Neural cell (in vitro differentiated cells): ENCODE measurements at regions not wholly inside any gene's neighbourhood (a gene's known extent, or its start where the extent isn't known, plus 50 kb on each side); places are given as distances from the start of the nearest gene placed in this dataset.

ENCODE experiments used
- H2AFZ ChIP-seq: fragments of 200-600, 300-800 bp; sonication (generic), shearing (Covaris generic); 2 replicates; pipeline ENCODE4 v1.6.0; 2014; ENCODE audit warnings: low read depth, mild to moderate bottlenecking, antibody characterized with exemption, low read length, moderate library complexity
- H3F3A ChIP-seq: fragments of 200-600 bp; shearing (Covaris generic); 2 replicates; pipeline ENCODE4 v1.6.1; 2016; ENCODE audit warnings: mild to moderate bottlenecking, moderate library complexity, mixed read lengths, antibody characterized with exemption, low read length; ENCODE audit not compliant: insufficient read depth, poor library complexity, severe bottlenecking
- H3K27ac ChIP-seq: fragments of 200-600, 300-800 bp; sonication (generic), shearing (Covaris generic); 2 replicates; pipeline ENCODE4 v1.5.1; 2014; ENCODE audit warnings: mild to moderate bottlenecking, low read length, moderate library complexity
- H3K27me3 ChIP-seq: fragments of 300-800, 200-600 bp; sonication (generic), shearing (Covaris generic); 2 replicates; pipeline ENCODE4 v1.6.0; 2014; ENCODE audit warnings: mild to moderate bottlenecking, low read depth, low read length, moderate library complexity; ENCODE audit not compliant: insufficient read depth
- H3K36me3 ChIP-seq: fragments of 300-800, 200-600 bp; sonication (generic), shearing (Covaris generic); 2 replicates; pipeline ENCODE4 v1.5.1; 2014; ENCODE audit warnings: mild to moderate bottlenecking, antibody characterized with exemption, low read length, moderate library complexity; ENCODE audit not compliant: insufficient read depth
- H3K4me2 ChIP-seq: fragments of 300-800, 200-600 bp; sonication (generic), shearing (Covaris generic); 2 replicates; pipeline ENCODE4 v1.6.0; 2014; ENCODE audit warnings: mild to moderate bottlenecking, low read length
- H3K4me3 ChIP-seq: fragments of 300-800, 200-600 bp; sonication (generic), shearing (Covaris generic); 2 replicates; pipeline ENCODE4 v1.5.1; 2014; ENCODE audit warnings: mild to moderate bottlenecking, low read length, moderate library complexity
- H3K79me2 ChIP-seq: fragments of 200-600 bp; shearing (Covaris generic); replicated peaks from 2 replicates; pipeline ENCODE4 v1.6.0; 2014; ENCODE audit warnings: mild to moderate bottlenecking, low read length, moderate library complexity; ENCODE audit not compliant: insufficient read depth
- H3K9ac ChIP-seq: fragments of 300-800, 200-600 bp; sonication (generic), shearing (Covaris generic); 2 replicates; pipeline ENCODE4 v1.6.1; 2016; ENCODE audit warnings: mild to moderate bottlenecking, low read length, mixed read lengths
- H3K9me2 ChIP-seq: fragments of 200-600 bp; shearing (Covaris generic); 2 replicates; pipeline ENCODE4 v1.6.1; 2016; ENCODE audit warnings: mild to moderate bottlenecking, low read length, mixed read lengths; ENCODE audit not compliant: insufficient read depth
- H3K9me3 ChIP-seq: fragments of 200-600, 300-800 bp; sonication (generic), shearing (Covaris generic); 2 replicates; pipeline ENCODE4 v1.6.1; 2016; ENCODE audit warnings: mild to moderate bottlenecking, mixed run types, low read length, moderate library complexity, mixed read lengths
- H4K20me1 ChIP-seq: fragments of 200-600 bp; shearing (Covaris generic); 2 replicates; pipeline ENCODE4 v1.6.1; 2016; ENCODE audit warnings: mild to moderate bottlenecking, mixed run types; ENCODE audit not compliant: insufficient read depth
- EP300 ChIP-seq: fragments of 450-650 bp; conservative IDR thresholded peaks from 2 replicates; pipeline ENCODE4 v1.6.1; 2014; ENCODE audit warnings: antibody characterized with exemption, mild to moderate bottlenecking, moderate library complexity; ENCODE audit not compliant: poor library complexity, severe bottlenecking
- EZH2 ChIP-seq: fragments of 200-600, 300-800 bp; shearing (Covaris generic), sonication (generic); IDR thresholded peaks from 2 replicates; pipeline ENCODE4 v1.6.1; 2014; ENCODE audit warnings: antibody characterized with exemption, low read length, borderline replicate concordance, mild to moderate bottlenecking; ENCODE audit not compliant: insufficient read depth, poor library complexity, severe bottlenecking
- MXI1 ChIP-seq: fragments of 450-650 bp; conservative IDR thresholded peaks from 2 replicates; pipeline ENCODE4 v1.6.1; 2014; ENCODE audit warnings: antibody characterized with exemption, mild to moderate bottlenecking; ENCODE audit not compliant: poor library complexity, severe bottlenecking
- POLR2AphosphoS5 ChIP-seq: IDR thresholded peaks from 2 replicates; pipeline ENCODE4 v1.6.1; 2012
- RAD21 ChIP-seq: fragments of 450-650 bp; conservative IDR thresholded peaks from 2 replicates; pipeline ENCODE4 v1.6.1; 2014; ENCODE audit warnings: antibody characterized with exemption, mild to moderate bottlenecking, moderate library complexity
- SMC3 ChIP-seq: fragments of 450-650 bp; conservative IDR thresholded peaks from 2 replicates; pipeline ENCODE4 v1.6.1; 2014; ENCODE audit warnings: antibody characterized with exemption, mild to moderate bottlenecking, moderate library complexity; ENCODE audit not compliant: poor library complexity
- TAF1 ChIP-seq: IDR thresholded peaks from 2 replicates; pipeline ENCODE4 v1.6.1; 2012; ENCODE audit warnings: low read depth
- TF ChIP-seq, protein P1 (sequence below): fragments of 450-650 bp; IDR thresholded peaks from 2 replicates; pipeline ENCODE4 v1.5.1; 2014; ENCODE audit warnings: antibody characterized with exemption, mild to moderate bottlenecking, moderate library complexity; ENCODE audit not compliant: poor library complexity, severe bottlenecking
- TF ChIP-seq, protein P2 (sequence below): IDR thresholded peaks from 2 replicates; pipeline ENCODE4 v1.6.1; 2012; ENCODE audit warnings: borderline replicate concordance

DNA sequence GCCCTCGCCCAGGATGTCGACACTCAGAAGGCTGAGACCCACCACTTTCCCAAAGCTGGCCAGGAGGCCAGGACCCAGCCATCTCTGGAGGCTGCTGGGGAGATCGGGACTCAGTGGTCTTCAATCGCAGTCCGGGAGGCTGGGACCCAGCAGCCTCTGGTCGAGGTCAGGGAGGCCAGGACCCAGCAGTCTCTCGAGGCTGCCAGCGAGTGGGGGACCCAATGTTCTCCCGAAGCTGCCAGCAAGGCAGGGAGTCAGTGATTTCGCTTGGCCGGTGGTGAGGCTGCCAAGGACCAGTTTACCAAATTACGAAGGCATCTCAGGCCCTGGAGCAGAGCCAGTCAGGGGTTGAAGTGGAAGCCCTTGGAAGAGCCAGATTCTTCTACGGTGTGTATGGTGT lies 181.6 kb downstream of the NAF1 start:
- H3K79me2 ChIP-seq, result no peaks in the 10 kb centered on the region
- H3K36me3 ChIP-seq, result no peaks in the 10 kb centered on the region
- no peak overlapping the region for H3K9ac ChIP-seq
- no peaks in the 10 kb centered on the region for H3F3A ChIP-seq
- TF ChIP-seq POLR2AphosphoS5, result no peak
- no peak for TF ChIP-seq EZH2
- TF ChIP-seq TAF1, result no peak
- TF ChIP-seq, protein P1, sequence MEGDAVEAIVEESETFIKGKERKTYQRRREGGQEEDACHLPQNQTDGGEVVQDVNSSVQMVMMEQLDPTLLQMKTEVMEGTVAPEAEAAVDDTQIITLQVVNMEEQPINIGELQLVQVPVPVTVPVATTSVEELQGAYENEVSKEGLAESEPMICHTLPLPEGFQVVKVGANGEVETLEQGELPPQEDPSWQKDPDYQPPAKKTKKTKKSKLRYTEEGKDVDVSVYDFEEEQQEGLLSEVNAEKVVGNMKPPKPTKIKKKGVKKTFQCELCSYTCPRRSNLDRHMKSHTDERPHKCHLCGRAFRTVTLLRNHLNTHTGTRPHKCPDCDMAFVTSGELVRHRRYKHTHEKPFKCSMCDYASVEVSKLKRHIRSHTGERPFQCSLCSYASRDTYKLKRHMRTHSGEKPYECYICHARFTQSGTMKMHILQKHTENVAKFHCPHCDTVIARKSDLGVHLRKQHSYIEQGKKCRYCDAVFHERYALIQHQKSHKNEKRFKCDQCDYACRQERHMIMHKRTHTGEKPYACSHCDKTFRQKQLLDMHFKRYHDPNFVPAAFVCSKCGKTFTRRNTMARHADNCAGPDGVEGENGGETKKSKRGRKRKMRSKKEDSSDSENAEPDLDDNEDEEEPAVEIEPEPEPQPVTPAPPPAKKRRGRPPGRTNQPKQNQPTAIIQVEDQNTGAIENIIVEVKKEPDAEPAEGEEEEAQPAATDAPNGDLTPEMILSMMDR, result no peak
- no peak for TF ChIP-seq RAD21
- no peak for TF ChIP-seq MXI1
- no peak for TF ChIP-seq EP300
- TF ChIP-seq, protein P2, sequence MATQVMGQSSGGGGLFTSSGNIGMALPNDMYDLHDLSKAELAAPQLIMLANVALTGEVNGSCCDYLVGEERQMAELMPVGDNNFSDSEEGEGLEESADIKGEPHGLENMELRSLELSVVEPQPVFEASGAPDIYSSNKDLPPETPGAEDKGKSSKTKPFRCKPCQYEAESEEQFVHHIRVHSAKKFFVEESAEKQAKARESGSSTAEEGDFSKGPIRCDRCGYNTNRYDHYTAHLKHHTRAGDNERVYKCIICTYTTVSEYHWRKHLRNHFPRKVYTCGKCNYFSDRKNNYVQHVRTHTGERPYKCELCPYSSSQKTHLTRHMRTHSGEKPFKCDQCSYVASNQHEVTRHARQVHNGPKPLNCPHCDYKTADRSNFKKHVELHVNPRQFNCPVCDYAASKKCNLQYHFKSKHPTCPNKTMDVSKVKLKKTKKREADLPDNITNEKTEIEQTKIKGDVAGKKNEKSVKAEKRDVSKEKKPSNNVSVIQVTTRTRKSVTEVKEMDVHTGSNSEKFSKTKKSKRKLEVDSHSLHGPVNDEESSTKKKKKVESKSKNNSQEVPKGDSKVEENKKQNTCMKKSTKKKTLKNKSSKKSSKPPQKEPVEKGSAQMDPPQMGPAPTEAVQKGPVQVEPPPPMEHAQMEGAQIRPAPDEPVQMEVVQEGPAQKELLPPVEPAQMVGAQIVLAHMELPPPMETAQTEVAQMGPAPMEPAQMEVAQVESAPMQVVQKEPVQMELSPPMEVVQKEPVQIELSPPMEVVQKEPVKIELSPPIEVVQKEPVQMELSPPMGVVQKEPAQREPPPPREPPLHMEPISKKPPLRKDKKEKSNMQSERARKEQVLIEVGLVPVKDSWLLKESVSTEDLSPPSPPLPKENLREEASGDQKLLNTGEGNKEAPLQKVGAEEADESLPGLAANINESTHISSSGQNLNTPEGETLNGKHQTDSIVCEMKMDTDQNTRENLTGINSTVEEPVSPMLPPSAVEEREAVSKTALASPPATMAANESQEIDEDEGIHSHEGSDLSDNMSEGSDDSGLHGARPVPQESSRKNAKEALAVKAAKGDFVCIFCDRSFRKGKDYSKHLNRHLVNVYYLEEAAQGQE, result no peak
- TF ChIP-seq SMC3, result no peak
- no peak overlapping the region for H3K27ac ChIP-seq
- H3K27me3 ChIP-seq, result no peaks in the 10 kb centered on the region
- H2AFZ ChIP-seq, result no peak overlapping the region
- H3K9me2 ChIP-seq, result no peaks in the 10 kb centered on the region
- no peaks in the 10 kb centered on the region for H4K20me1 ChIP-seq
- H3K4me3 ChIP-seq, result no peak overlapping the region
- H3K9me3 ChIP-seq, result no peaks in the 10 kb centered on the region
- H3K4me2 ChIP-seq, result no peak overlapping the region

DNA sequence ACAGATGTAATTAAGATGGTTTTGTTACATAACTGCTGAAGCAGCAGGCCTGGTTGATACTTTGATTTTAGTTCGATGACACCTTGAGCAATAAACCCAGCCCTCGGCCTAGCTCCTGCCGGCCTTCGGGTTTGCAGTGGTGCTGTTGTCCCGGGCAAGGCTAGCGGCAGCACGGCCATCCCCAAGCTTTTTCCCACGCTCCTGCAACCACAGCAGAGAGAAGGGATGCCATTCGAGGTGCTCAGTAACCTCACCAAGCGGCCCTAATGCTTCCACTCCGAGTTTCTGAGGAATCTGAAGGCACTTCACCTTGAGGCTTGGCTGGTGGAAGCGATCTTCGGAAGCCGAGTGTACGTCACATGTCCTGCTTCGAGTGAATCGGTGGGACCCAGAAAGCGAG lies 182.1 kb downstream of the NAF1 start:
- Histone ChIP-seq H3K79me2 (no peaks in the 10 kb centered on the region), H3K4me2 (no peak overlapping the region), H3K9me3 (no peaks in the 10 kb centered on the region), H2AFZ (no peak overlapping the region), H3K9ac (no peak overlapping the region), H3K27ac (no peak overlapping the region), H4K20me1 (no peaks in the 10 kb centered on the region), H3K4me3 (no peak overlapping the region), H3K9me2 (no peaks in the 10 kb centered on the region), H3K27me3 (no peaks in the 10 kb centered on the region), H3K36me3 (no peaks in the 10 kb centered on the region), H3F3A (no peaks in the 10 kb centered on the region)
- TF ChIP-seq EZH2, result no peak
- no peak for TF ChIP-seq TAF1
- TF ChIP-seq MXI1, result no peak
- TF ChIP-seq RAD21, result no peak
- TF ChIP-seq POLR2AphosphoS5, result no peak
- TF ChIP-seq, protein P2, result no peak
- no peak for TF ChIP-seq SMC3
- TF ChIP-seq, protein P1, result no peak
- TF ChIP-seq EP300, result no peak
